Esophagus muscularis mucosa (tissue), 4 donors: ENCODE measurements at regions not wholly inside any gene's neighbourhood (a gene's known extent, or its start where the extent isn't known, plus 50 kb on each side); places are given as distances from the start of the nearest gene placed in this dataset.
"Not testable (repeated sequence)": the region's sequence is repeated elsewhere in the genome, so short reads cannot be mapped to it uniquely, and the experiment has no call there.

ENCODE experiments used
- DNase-seq: peaks from one replicate; pipeline ENCODE4 v3.0.0-alpha.2; 2017; ENCODE audit errors: extremely low spot score
- H3K27ac ChIP-seq, 4 donors: fragments of 200-600 bp; sonication (generic); replicated peaks in 1 of 4; 1 replicate in 3 of 4; 2 replicates in 1 of 4; pipeline ENCODE4 v1.5.1; 2016 to 2019; ENCODE audit warnings: mild to moderate bottlenecking in 1 of 4
- H3K27me3 ChIP-seq, 4 donors: fragments of 200-600 bp; sonication (generic); one replicate each; pipeline versions ENCODE4 v1.5.1 to v1.6.0; 2016 to 2019
- H3K36me3 ChIP-seq, 4 donors: fragments of 200-600 bp; sonication (generic); one replicate each; pipeline ENCODE4 v1.5.1; 2016 to 2019
- H3K4me1 ChIP-seq, 4 donors: fragments of 200-600 bp; sonication (generic); one replicate each; pipeline ENCODE4 v1.5.1; 2016 to 2019
- H3K4me3 ChIP-seq, 4 donors: fragments of 200-600 bp; sonication (generic); 1 replicate in 2 of 4; 2 replicates in 2 of 4; pipeline ENCODE4 v1.5.1; 2016 to 2019; ENCODE audit warnings: mild to moderate bottlenecking in 4 of 4, moderate library complexity in 1 of 4
- H3K9me3 ChIP-seq, 4 donors: fragments of 200-600 bp; sonication (generic); 1 replicate in 3 of 4; 2 replicates in 1 of 4; pipeline ENCODE4 v1.5.1; 2016 to 2019
- CTCF ChIP-seq, 3 experiments: fragments of 200-600 bp in 2 of 3; fragments of 450-650 bp in 1 of 3; sonication (generic) in 2 of 3; IDR thresholded peaks; one replicate each; pipeline ENCODE4 v1.5.1; 2017 to 2019; ENCODE audit warnings: antibody characterized with exemption in 3 of 3, mild to moderate bottlenecking in 2 of 3, moderate library complexity in 1 of 3
- EP300 ChIP-seq: sonication (generic); formaldehyde crosslinking; IDR thresholded peaks from one replicate; pipeline ENCODE4 v1.6.1; 2017; ENCODE audit warnings: antibody characterized with exemption
- POLR2A ChIP-seq: fragments of 450-650 bp; IDR thresholded peaks from one replicate; pipeline ENCODE4 v1.6.1; 2017; ENCODE audit warnings: antibody characterized with exemption, moderate library complexity, mild to moderate bottlenecking, low read depth
- POLR2AphosphoS5 ChIP-seq, 2 donors: sonication (generic); formaldehyde crosslinking; IDR thresholded peaks; one replicate each; pipeline ENCODE4 v1.6.1; 2017; ENCODE audit warnings: antibody characterized with exemption in 2 of 2
- WGBS: methylation state at CpG from one replicate; pipeline ENCODE4 v1.1.5; 2018; 5-methylcytosine and 5-hydroxymethylcytosine counted together
- intact Hi-C: fragments of 100-400 bp; cut with DNase I; formaldehyde crosslinking; loops from one replicate; pipeline ENCODE4 v1.15.1; 2023

GRCh38 chr2:155481141-155481540 is 782.6 kb downstream of the KCNJ3 start:
- no peaks in the 10 kb centered on the region for H3K27me3 ChIP-seq
- TF ChIP-seq CTCF (IDR thresholded peaks at IDR 0.05) (no peak), EP300 (no peak), POLR2AphosphoS5 (IDR thresholded peaks at IDR 0.05) (no peak), POLR2A (no peak)
- DNase-seq, result no peak
- no peaks in the 10 kb centered on the region for H3K9me3 ChIP-seq
- no peak overlapping the region for H3K4me3 ChIP-seq
- H3K36me3 ChIP-seq, result no peaks in the 10 kb centered on the region
- intact Hi-C loops, result no loop called here
- H3K27ac ChIP-seq, result no peak overlapping the region
- no peaks in the 10 kb centered on the region for H3K4me1 ChIP-seq

- H3K9me3 ChIP-seq, H3K27ac ChIP-seq, H3K27me3 ChIP-seq, H3K4me3 ChIP-seq, H3K4me1 ChIP-seq, intact Hi-C loops, DNase-seq, H3K36me3 ChIP-seq: not testable (repeated sequence)
- WGBS, result 90% methylated on average over 14 of the region's 14 CpGs
Observed at GRCh38 chr2:155472018-155472417, 773.5 kb downstream of the KCNJ3 start.

GRCh38 chr2:155456222-155456621 is 757.7 kb downstream of the KCNJ3 start:
- Histone ChIP-seq H3K4me3 (no peak overlapping the region), H3K4me1 (no peaks in the 10 kb centered on the region), H3K9me3 (no peaks in the 10 kb centered on the region), H3K27ac (no peak overlapping the region), H3K27me3 (no peaks in the 10 kb centered on the region), H3K36me3 (no peaks in the 10 kb centered on the region)
- 57% methylated on average over 1 of the region's 1 CpG for WGBS
- no peak for TF ChIP-seq CTCF (IDR thresholded peaks at IDR 0.05)
- TF ChIP-seq EP300, result no peak
- no peak for TF ChIP-seq POLR2A
- TF ChIP-seq POLR2AphosphoS5 (IDR thresholded peaks at IDR 0.05), result no peak
- intact Hi-C loops, result no loop called here
- no peak for DNase-seq

GRCh38 chr2:155442755-155443372 is 744.4 kb downstream of the KCNJ3 start:
- peaks cover 0 to 3% (median 0%) of the 10 kb centered on the region in 4 donors for H3K9me3 ChIP-seq
- H3K27me3 ChIP-seq, result no peaks in the 10 kb centered on the region
- TF ChIP-seq POLR2AphosphoS5 (IDR thresholded peaks at IDR 0.05) (no peak), POLR2A (no peak), CTCF (IDR thresholded peaks at IDR 0.05) (no peak), EP300 (no peak)
- intact Hi-C loops, result no loop called here
- H3K4me1 ChIP-seq, result no peaks in the 10 kb centered on the region
- H3K36me3 ChIP-seq, result no peaks in the 10 kb centered on the region
- no peak overlapping the region for H3K4me3 ChIP-seq
- H3K27ac ChIP-seq, result no peak overlapping the region
- no peak for DNase-seq
- WGBS, result 75% methylated on average over 2 of the region's 2 CpGs

- WGBS, result 61% methylated on average over 2 of the region's 2 CpGs
- TF ChIP-seq POLR2A, result no peak
- no peak for TF ChIP-seq POLR2AphosphoS5 (IDR thresholded peaks at IDR 0.05)
- TF ChIP-seq CTCF (IDR thresholded peaks at IDR 0.05), result no peak
- no peak for TF ChIP-seq EP300
- DNase-seq, result no peak
- Histone ChIP-seq H3K36me3 (no peaks in the 10 kb centered on the region), H3K9me3 (peaks cover 0 to 9% (median 0%) of the 10 kb centered on the region in 4 donors), H3K4me3 (no peak overlapping the region), H3K27me3 (no peaks in the 10 kb centered on the region), H3K4me1 (no peaks in the 10 kb centered on the region), H3K27ac (no peak overlapping the region)
- intact Hi-C loops, result no loop called here
Observed at GRCh38 chr2:155442088-155442487, 743.6 kb downstream of the KCNJ3 start.
